ENCODE measurements at regions not wholly inside any gene's neighbourhood (a gene's known extent, or its start where the extent isn't known, plus 50 kb on each side); places are given as distances from the start of the nearest gene placed in this dataset.

- no peaks in the 10 kb centered on the region for H3K9me3 Mint-ChIP-seq
- no peaks in the 10 kb centered on the region for H3K4me1 Mint-ChIP-seq (ENCODE audit: unreplicated experiment)
- DNase-seq (ENCODE audit: extremely low spot score, unreplicated experiment) = no peak
- H3K27ac Mint-ChIP-seq = no peak overlapping the region
- no peak for TF ChIP-seq CTCF (conservative IDR thresholded peaks at IDR 0.05)
- no peaks in the 10 kb centered on the region for H3K27me3 Mint-ChIP-seq
- no peaks in the 10 kb centered on the region for H3K36me3 Mint-ChIP-seq
- H3K4me3 Mint-ChIP-seq = no peak overlapping the region
Measured at GRCh38 chr5:82601861-82602260, 323.7 kb upstream of the RPS23 start.

GRCh38 chr5:82601077-82601476, 322.9 kb upstream of the RPS23 start:
- Mint-ChIP-seq H3K27me3 (no peaks in the 10 kb centered on the region), H3K27ac (no peak overlapping the region)
- no peak for TF ChIP-seq CTCF (conservative IDR thresholded peaks at IDR 0.05)

GRCh38 chr5:82599692-82600091, 321.5 kb upstream of the RPS23 start:
- no peak overlapping the region for H3K4me3 Mint-ChIP-seq
- H3K27ac Mint-ChIP-seq = no peak overlapping the region
- TF ChIP-seq CTCF (conservative IDR thresholded peaks at IDR 0.05) = no peak
- no peaks in the 10 kb centered on the region for H3K4me1 Mint-ChIP-seq (ENCODE audit: unreplicated experiment)
- H3K27me3 Mint-ChIP-seq = no peaks in the 10 kb centered on the region
- H3K36me3 Mint-ChIP-seq = no peaks in the 10 kb centered on the region
- H3K9me3 Mint-ChIP-seq = no peaks in the 10 kb centered on the region
- no peak for DNase-seq (ENCODE audit: extremely low spot score, unreplicated experiment)

More at GRCh38 chr5:82601077-82601476, 322.9 kb upstream of the RPS23 start:
- no peak for DNase-seq (ENCODE audit: extremely low spot score, unreplicated experiment)
- Mint-ChIP-seq H3K36me3 (no peaks in the 10 kb centered on the region), H3K4me3 (no peak overlapping the region), H3K4me1 (ENCODE audit: unreplicated experiment) (no peaks in the 10 kb centered on the region), H3K9me3 (no peaks in the 10 kb centered on the region)

GRCh38 chr5:82599030-82599429, 320.9 kb upstream of the RPS23 start:
- TF ChIP-seq CTCF (conservative IDR thresholded peaks at IDR 0.05) = no peak
- no peaks in the 10 kb centered on the region for H3K27me3 Mint-ChIP-seq
- H3K36me3 Mint-ChIP-seq = no peaks in the 10 kb centered on the region
- H3K4me1 Mint-ChIP-seq (ENCODE audit: unreplicated experiment) = no peaks in the 10 kb centered on the region
- H3K4me3 Mint-ChIP-seq = no peak overlapping the region
- H3K27ac Mint-ChIP-seq = no peak overlapping the region
- DNase-seq (ENCODE audit: extremely low spot score, unreplicated experiment) = no peak
- H3K9me3 Mint-ChIP-seq = no peaks in the 10 kb centered on the region

- Mint-ChIP-seq H3K27ac (no peak overlapping the region), H3K36me3 (no peaks in the 10 kb centered on the region), H3K4me3 (no peak overlapping the region), H3K4me1 (ENCODE audit: unreplicated experiment) (no peaks in the 10 kb centered on the region), H3K27me3 (no peaks in the 10 kb centered on the region), H3K9me3 (no peaks in the 10 kb centered on the region)
- peak; percentile 27 for TF ChIP-seq CTCF (conservative IDR thresholded peaks at IDR 0.05)
- DNase-seq (ENCODE audit: extremely low spot score, unreplicated experiment) = no peak
Measured at GRCh38 chr5:82597437-82597836, 319.3 kb upstream of the RPS23 start.

GRCh38 chr5:82596451-82596850, 318.3 kb upstream of the RPS23 start:
- Mint-ChIP-seq H3K27me3 (no peaks in the 10 kb centered on the region), H3K4me1 (ENCODE audit: unreplicated experiment) (no peaks in the 10 kb centered on the region), H3K9me3 (no peaks in the 10 kb centered on the region), H3K27ac (no peak overlapping the region), H3K36me3 (no peaks in the 10 kb centered on the region), H3K4me3 (no peak overlapping the region)
- TF ChIP-seq CTCF (conservative IDR thresholded peaks at IDR 0.05) = no peak
- DNase-seq (ENCODE audit: extremely low spot score, unreplicated experiment) = no peak

All from type B pancreatic cell (in vitro differentiated cells).